ENCODE measurements at regions not wholly inside any gene's neighbourhood (a gene's known extent, or its start where the extent isn't known, plus 50 kb on each side); places are given as distances from the start of the nearest gene placed in this dataset.
A peak's percentile ranks its signal among the peaks of the same experiment; 100 is the strongest.

- ChIA-PET CTCF (no interaction called here), POLR2A (no interaction called here), RAD21 (ENCODE audit: low non-redundant PET in 1 of 2, low total read pairs in 2 of 2, uncharacterized antibody in 2 of 2, unreplicated experiment in 2 of 2) (no interaction called here)
- H3K9me3 ChIP-seq (ENCODE audit: control insufficient read depth in 1 of 2, insufficient read depth in 1 of 2, low read depth in 1 of 2, low read length in 2 of 2) = no peaks in the 10 kb centered on the region
- intact Hi-C loops (cut with micrococcal nuclease) = no loop called here
- no peaks in the 10 kb centered on the region for H3K36me3 ChIP-seq (ENCODE audit: control insufficient read depth in 1 of 2, insufficient read depth in 2 of 2, low read length in 2 of 2)
- no peak for DNase-seq (ENCODE audit: low read depth, low spot score)
- H3K4me1 ChIP-seq (ENCODE audit: control insufficient read depth in 1 of 2, insufficient read depth in 2 of 2, low read length in 2 of 2) = no peaks in the 10 kb centered on the region
- no peaks in the 10 kb centered on the region for H4K20me1 ChIP-seq (ENCODE audit: insufficient read depth)
- H3K79me2 ChIP-seq (ENCODE audit: insufficient read depth, low read length) = no peaks in the 10 kb centered on the region
- ATAC-seq = no peak
- no peak overlapping the region for H3K9ac ChIP-seq (ENCODE audit: low read length)
- H3K4me3 ChIP-seq (replicated peaks in 1 of 2; ENCODE audit: low read depth in 1 of 2, low read length in 2 of 2) = no peak overlapping the region
- no peaks in the 10 kb centered on the region for H3K27me3 ChIP-seq (ENCODE audit: insufficient read depth, low read length)
- BruUV-seq (replicated peaks) = no TSS peak
- no peaks in the 10 kb centered on the region for H3K9me2 ChIP-seq (ENCODE audit: insufficient read depth)
- no peak overlapping the region for H3K27ac ChIP-seq (ENCODE audit: low read depth, low read length)
- no peak overlapping the region for H3K4me2 ChIP-seq (ENCODE audit: low read length)
- no peak overlapping the region for H2AFZ ChIP-seq (ENCODE audit: low read depth, low read length, poor library complexity, severe bottlenecking)
- TF ChIP-seq YY1 (IDR thresholded peaks at IDR 0.05; ENCODE audit: extremely low read depth, insufficient replicate concordance, low read depth, low read length) = no peak
- TF ChIP-seq ELF1 (IDR thresholded peaks at IDR 0.05; ENCODE audit: borderline replicate concordance, low read depth) = no peak
- TF ChIP-seq, protein P1, sequence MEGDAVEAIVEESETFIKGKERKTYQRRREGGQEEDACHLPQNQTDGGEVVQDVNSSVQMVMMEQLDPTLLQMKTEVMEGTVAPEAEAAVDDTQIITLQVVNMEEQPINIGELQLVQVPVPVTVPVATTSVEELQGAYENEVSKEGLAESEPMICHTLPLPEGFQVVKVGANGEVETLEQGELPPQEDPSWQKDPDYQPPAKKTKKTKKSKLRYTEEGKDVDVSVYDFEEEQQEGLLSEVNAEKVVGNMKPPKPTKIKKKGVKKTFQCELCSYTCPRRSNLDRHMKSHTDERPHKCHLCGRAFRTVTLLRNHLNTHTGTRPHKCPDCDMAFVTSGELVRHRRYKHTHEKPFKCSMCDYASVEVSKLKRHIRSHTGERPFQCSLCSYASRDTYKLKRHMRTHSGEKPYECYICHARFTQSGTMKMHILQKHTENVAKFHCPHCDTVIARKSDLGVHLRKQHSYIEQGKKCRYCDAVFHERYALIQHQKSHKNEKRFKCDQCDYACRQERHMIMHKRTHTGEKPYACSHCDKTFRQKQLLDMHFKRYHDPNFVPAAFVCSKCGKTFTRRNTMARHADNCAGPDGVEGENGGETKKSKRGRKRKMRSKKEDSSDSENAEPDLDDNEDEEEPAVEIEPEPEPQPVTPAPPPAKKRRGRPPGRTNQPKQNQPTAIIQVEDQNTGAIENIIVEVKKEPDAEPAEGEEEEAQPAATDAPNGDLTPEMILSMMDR (IDR thresholded peaks at IDR 0.05 in 2 of 3, conservative IDR thresholded peaks at IDR 0.05 in 1 of 3; ENCODE audit: borderline replicate concordance in 1 of 3, insufficient read depth in 1 of 3, low read depth in 2 of 3, low read length in 2 of 3) = peak in 2 of 3 experiments; percentile 10 to 18; a peak in 2 of 6 replicates
- no peak for TF ChIP-seq SP1 (IDR thresholded peaks at IDR 0.05; ENCODE audit: low read depth)
- no peak for TF ChIP-seq EZH2 (IDR thresholded peaks at IDR 0.05)
- no peak for TF ChIP-seq POLR2A (IDR thresholded peaks at IDR 0.05; ENCODE audit: borderline replicate concordance, extremely low read depth, insufficient read depth, insufficient read length)
- TF ChIP-seq ZNF274 (IDR thresholded peaks at IDR 0.05; ENCODE audit: low read depth, low read length) = no peak
- no peak for TF ChIP-seq EGR1 (IDR thresholded peaks at IDR 0.05; ENCODE audit: low read depth)
These were observed 79.8 kb downstream of the SPANXN3 start for GRCh38 chrX:143437439-143437838.

- H3K9me2 ChIP-seq (ENCODE audit: insufficient read depth) = no peaks in the 10 kb centered on the region
- intact Hi-C loops (cut with micrococcal nuclease) = no loop called here
- no peaks in the 10 kb centered on the region for H3K9me3 ChIP-seq (ENCODE audit: control insufficient read depth in 1 of 2, insufficient read depth in 1 of 2, low read depth in 1 of 2, low read length in 2 of 2)
- TF ChIP-seq CEBPB (IDR thresholded peaks at IDR 0.05; ENCODE audit: low read depth) = no peak
- no peak overlapping the region for H3K9ac ChIP-seq (ENCODE audit: low read length)
- H3K36me3 ChIP-seq (ENCODE audit: control insufficient read depth in 1 of 2, insufficient read depth in 2 of 2, low read length in 2 of 2) = no peaks in the 10 kb centered on the region
- no peak overlapping the region for H3K4me2 ChIP-seq (ENCODE audit: low read length)
- no peaks in the 10 kb centered on the region for H3K79me2 ChIP-seq (ENCODE audit: insufficient read depth, low read length)
- H3K27ac ChIP-seq (ENCODE audit: low read depth, low read length) = no peak overlapping the region
- DNase-seq (ENCODE audit: low read depth, low spot score) = no peak
- no peak overlapping the region for H2AFZ ChIP-seq (ENCODE audit: low read depth, low read length, poor library complexity, severe bottlenecking)
- no peaks in the 10 kb centered on the region for H3K4me1 ChIP-seq (ENCODE audit: control insufficient read depth in 1 of 2, insufficient read depth in 2 of 2, low read length in 2 of 2)
- BruUV-seq (replicated peaks) = no TSS peak
- ChIA-PET RAD21 (ENCODE audit: low non-redundant PET in 1 of 2, low total read pairs in 2 of 2, uncharacterized antibody in 2 of 2, unreplicated experiment in 2 of 2) (no interaction called here), POLR2A (no interaction called here), CTCF (no interaction called here)
- H3K27me3 ChIP-seq (ENCODE audit: insufficient read depth, low read length) = no peaks in the 10 kb centered on the region
- no peak for ATAC-seq
- no peak overlapping the region for H3K4me3 ChIP-seq (replicated peaks in 1 of 2; ENCODE audit: low read depth in 1 of 2, low read length in 2 of 2)
- no peaks in the 10 kb centered on the region for H4K20me1 ChIP-seq (ENCODE audit: insufficient read depth)
These were observed 81.4 kb downstream of the SPANXN3 start for GRCh38 chrX:143435916-143436315.

Measured in HCT116 (cell line).